ENCODE measurements at regions not wholly inside any gene's neighbourhood (a gene's known extent, or its start where the extent isn't known, plus 50 kb on each side); places are given as distances from the start of the nearest gene placed in this dataset.

GRCh38 chr2:147351784-147352183, 493.0 kb upstream of the ACVR2A start:
- TF ChIP-seq CTCF (IDR thresholded peaks at IDR 0.05 in 2 of 3, conservative IDR thresholded peaks at IDR 0.05 in 1 of 3; ENCODE audit: borderline replicate concordance in 1 of 3, insufficient read depth in 1 of 3, low read depth in 2 of 3, low read length in 2 of 3): no peak
- no peak for TF ChIP-seq SP1 (IDR thresholded peaks at IDR 0.05; ENCODE audit: low read depth)
- TF ChIP-seq SIN3A (IDR thresholded peaks at IDR 0.05; ENCODE audit: low read depth): no peak
- no peak for TF ChIP-seq POLR2A (IDR thresholded peaks at IDR 0.05; ENCODE audit: borderline replicate concordance, extremely low read depth, insufficient read depth, insufficient read length)
- no peak for TF ChIP-seq POLR2AphosphoS5 (IDR thresholded peaks at IDR 0.05; ENCODE audit: low read depth, low read length)
- no peak for TF ChIP-seq ATF3 (IDR thresholded peaks at IDR 0.05)
- TF ChIP-seq ZFX (IDR thresholded peaks at IDR 0.05): no peak
- TF ChIP-seq MAX (IDR thresholded peaks at IDR 0.05): no peak
- no peak for TF ChIP-seq ZNF274 (IDR thresholded peaks at IDR 0.05; ENCODE audit: low read depth, low read length)
- TF ChIP-seq EZH2 (IDR thresholded peaks at IDR 0.05): no peak
- no peak for TF ChIP-seq REST (IDR thresholded peaks at IDR 0.05; ENCODE audit: low read depth)
- no peak for TF ChIP-seq RAD21 (IDR thresholded peaks at IDR 0.05; ENCODE audit: low read depth)
